H1 (cell line): ENCODE measurements at regions not wholly inside any gene's neighbourhood (a gene's known extent, or its start where the extent isn't known, plus 50 kb on each side); places are given as distances from the start of the nearest gene placed in this dataset.

Experiments
- CTCF ChIA-PET: fragments of 300-600 bp; sonication (Branson Sonifier 250); formaldehyde crosslinking; loops from one replicate; lab custom pipeline; 2021; ENCODE audit not compliant: partially characterized antibody; lab: Charles Lee
- POLR2A ChIA-PET: fragments of 300-600 bp; sonication (Branson Sonifier 250); formaldehyde crosslinking; loops from one replicate; lab custom pipeline; 2021; ENCODE audit warnings: inconsistent platforms; ENCODE audit not compliant: partially characterized antibody; lab: Charles Lee
- DNase-seq, 2 experiments: peaks; one replicate each; pipeline versions ENCODE4 v3.0.0 to v3.0.0-alpha.2; 2010 to 2022; ENCODE audit warnings: low spot score in 2 of 2, low read depth in 1 of 2, mixed read lengths in 1 of 2
- FAIRE-seq: peaks from 2 replicates; lab custom pipeline; 2011; peaks lifted over from hg19 to GRCh38; lab: Jason Lieb, UNC
- H2AFZ ChIP-seq: 2 replicates; pipeline ENCODE4 v1.8.1; 2012; ENCODE audit warnings: low read length, inconsistent platforms
- H2AK5ac ChIP-seq: 2 replicates; pipeline ENCODE4 v1.6.1; 2013; ENCODE audit warnings: low read depth, low read length
- H2BK120ac ChIP-seq: replicated peaks from 2 replicates; pipeline ENCODE3; 2013; ENCODE audit warnings: low read depth, low read length, inconsistent platforms
- H2BK12ac ChIP-seq: 2 replicates; pipeline ENCODE4 v1.6.1; 2013; ENCODE audit warnings: low read depth, low read length
- H2BK15ac ChIP-seq: 2 replicates; pipeline ENCODE4 v1.6.1; 2013; ENCODE audit warnings: low read length
- H2BK20ac ChIP-seq: 2 replicates; pipeline ENCODE4 v1.6.1; 2013; ENCODE audit warnings: low read length
- H2BK5ac ChIP-seq: 2 replicates; pipeline ENCODE4 v1.6.1; 2013; ENCODE audit warnings: low read depth, low read length
- H3K14ac ChIP-seq: 2 replicates; pipeline ENCODE4 v1.6.1; 2013; ENCODE audit warnings: inconsistent platforms; ENCODE audit not compliant: insufficient read length
- H3K18ac ChIP-seq: 2 replicates; pipeline ENCODE4 v1.6.1; 2013; ENCODE audit warnings: low read length; ENCODE audit errors: extremely low read depth
- H3K23ac ChIP-seq: 2 replicates; pipeline ENCODE4 v1.6.1; 2013; ENCODE audit warnings: inconsistent platforms; ENCODE audit not compliant: insufficient read length
- H3K23me2 ChIP-seq: 2 replicates; pipeline ENCODE4 v1.6.1; 2013; ENCODE audit warnings: low read depth, low read length
- H3K27ac ChIP-seq: 2 replicates; pipeline ENCODE4 v1.6.1; 2011; ENCODE audit warnings: low read depth, low read length, inconsistent platforms
- H3K27me3 ChIP-seq, 4 experiments: replicated peaks in 1 of 4; 1 replicate in 1 of 4; 2 replicates in 3 of 4; pipeline versions ENCODE4 v1.6.1 to v1.8.1; 2011 to 2013; ENCODE audit warnings: low read length in 3 of 4, mild to moderate bottlenecking in 3 of 4, inconsistent platforms in 2 of 4, mixed read lengths in 2 of 4, moderate library complexity in 1 of 4; ENCODE audit not compliant: control insufficient read depth in 3 of 4, insufficient read depth in 3 of 4; ENCODE audit errors: extremely low read depth in 1 of 4
- H3K36me3 ChIP-seq, 4 experiments: 2 replicates each; pipeline versions ENCODE4 v1.6.1 to v1.8.1; 2011 to 2013; ENCODE audit warnings: mild to moderate bottlenecking in 4 of 4, low read length in 3 of 4, moderate library complexity in 2 of 4, control low read depth in 1 of 4, inconsistent platforms in 1 of 4; ENCODE audit not compliant: insufficient read depth in 4 of 4, control insufficient read depth in 2 of 4
- H3K4ac ChIP-seq: replicated peaks from 2 replicates; pipeline ENCODE3; 2013; ENCODE audit warnings: low read length, low read depth, mixed read lengths, inconsistent platforms; ENCODE audit not compliant: insufficient read length
- H3K4me1 ChIP-seq, 4 experiments: replicated peaks in 1 of 4; 1 replicate in 1 of 4; 2 replicates in 3 of 4; pipeline versions ENCODE4 v1.6.1 to v1.8.1; 2011 to 2013; ENCODE audit warnings: low read length in 3 of 4, inconsistent platforms in 2 of 4, mixed read lengths in 1 of 4; ENCODE audit not compliant: insufficient read depth in 4 of 4, control insufficient read depth in 3 of 4
- H3K4me2 ChIP-seq, 2 experiments: 2 replicates each; pipeline versions ENCODE4 v1.6.1 to v1.8.1; 2011 to 2013; ENCODE audit warnings: low read depth in 2 of 2, low read length in 2 of 2, control low read depth in 1 of 2, inconsistent platforms in 1 of 2, mild to moderate bottlenecking in 1 of 2; ENCODE audit not compliant: insufficient read depth in 1 of 2
- H3K4me3 ChIP-seq, 4 experiments: fragments of 200-600, 300-600 bp in 1 of 4; sonication (generic), shearing (Covaris generic), sonication (Bioruptor Twin) in 1 of 4; 2 replicates each; pipeline versions ENCODE4 v1.5.1 to v1.8.1; 2011 to 2016; ENCODE audit warnings: low read length in 4 of 4, low read depth in 3 of 4, control low read depth in 2 of 4, inconsistent platforms in 2 of 4, mild to moderate bottlenecking in 2 of 4, mixed read lengths in 1 of 4, moderate library complexity in 1 of 4; ENCODE audit not compliant: insufficient read depth in 2 of 4; ENCODE audit errors: extremely low read depth in 1 of 4
- H3K56ac ChIP-seq: replicated peaks from 2 replicates; pipeline ENCODE3; 2013; ENCODE audit warnings: low read depth, mild to moderate bottlenecking, mixed read lengths, low read length, inconsistent platforms; ENCODE audit not compliant: insufficient read length
- H3K79me1 ChIP-seq: 2 replicates; pipeline ENCODE4 v1.6.1; 2013; ENCODE audit warnings: low read depth, low read length, control low read depth
- H3K79me2 ChIP-seq, 2 experiments: 2 replicates each; pipeline versions ENCODE4 v1.6.1 to v1.8.1; 2012 to 2013; ENCODE audit warnings: low read length in 2 of 2, mild to moderate bottlenecking in 2 of 2, inconsistent platforms in 1 of 2; ENCODE audit not compliant: insufficient read depth in 2 of 2, control insufficient read depth in 1 of 2
- H3K9ac ChIP-seq, 4 experiments: replicated peaks in 1 of 4; 1 replicate in 1 of 4; 2 replicates in 3 of 4; pipeline versions ENCODE4 v1.6.1 to v1.8.1; 2011 to 2013; ENCODE audit warnings: low read depth in 3 of 4, low read length in 3 of 4, control low read depth in 2 of 4, mild to moderate bottlenecking in 2 of 4, moderate library complexity in 2 of 4, inconsistent platforms in 1 of 4; ENCODE audit errors: extremely low read depth in 1 of 4
- H3K9me3 ChIP-seq, 2 experiments: 2 replicates each; pipeline versions ENCODE4 v1.6.1 to v1.8.1; 2012 to 2013; ENCODE audit warnings: mild to moderate bottlenecking in 2 of 2, moderate library complexity in 2 of 2, control low read depth in 1 of 2, inconsistent platforms in 1 of 2, low read depth in 1 of 2, low read length in 1 of 2, mixed read lengths in 1 of 2; ENCODE audit not compliant: insufficient read depth in 2 of 2
- H4K20me1 ChIP-seq, 2 experiments: replicated peaks in 1 of 2; 2 replicates each; pipeline versions ENCODE3 to v1.8.1; 2011 to 2013; ENCODE audit warnings: inconsistent platforms in 2 of 2, low read length in 2 of 2, mild to moderate bottlenecking in 1 of 2; ENCODE audit not compliant: insufficient read depth in 2 of 2, control insufficient read depth in 1 of 2
- H4K5ac ChIP-seq: 2 replicates; pipeline ENCODE4 v1.6.1; 2013; ENCODE audit warnings: low read length, low read depth, mixed read lengths, inconsistent platforms; ENCODE audit not compliant: insufficient read length
- H4K8ac ChIP-seq: 2 replicates; pipeline ENCODE4 v1.8.0; 2013; ENCODE audit warnings: mild to moderate bottlenecking, moderate library complexity, low read length, inconsistent platforms; ENCODE audit not compliant: insufficient read depth; ENCODE audit errors: extremely low read depth
- H4K91ac ChIP-seq: replicated peaks from 2 replicates; pipeline ENCODE3; 2013; ENCODE audit warnings: low read length, mixed read lengths, inconsistent platforms; ENCODE audit not compliant: insufficient read length
- BCL11A ChIP-seq, 2 experiments: IDR thresholded peaks; one replicate each; pipeline ENCODE4 v1.6.1; 2011; ENCODE audit warnings: low read depth in 2 of 2, low read length in 2 of 2, mild to moderate bottlenecking in 2 of 2
- EP300 ChIP-seq, 2 experiments: IDR thresholded peaks; 1 replicate in 1 of 2; 2 replicates in 1 of 2; pipeline ENCODE4 v1.6.1; 2011 to 2012; ENCODE audit warnings: low read depth in 2 of 2, low read length in 2 of 2, mild to moderate bottlenecking in 2 of 2, borderline replicate concordance in 1 of 2, inconsistent platforms in 1 of 2, moderate library complexity in 1 of 2
- EZH2 ChIP-seq: fragments of 200-600 bp; sonication (generic); IDR thresholded peaks from 2 replicates; pipeline ENCODE4 v1.7.1; 2012; ENCODE audit warnings: low read depth, mild to moderate bottlenecking, moderate library complexity, low read length, inconsistent platforms; ENCODE audit not compliant: severe bottlenecking
- RXRA ChIP-seq: IDR thresholded peaks from 2 replicates; pipeline ENCODE4 v1.6.1; 2011; ENCODE audit warnings: low read depth, mild to moderate bottlenecking, low read length, moderate library complexity; ENCODE audit not compliant: insufficient read depth
- SP2 ChIP-seq: IDR thresholded peaks from 2 replicates; pipeline ENCODE4 v1.6.1; 2012; ENCODE audit warnings: mild to moderate bottlenecking, low read length, inconsistent platforms
- TEAD4 ChIP-seq: IDR thresholded peaks from 2 replicates; pipeline ENCODE4 v1.6.1; 2012; ENCODE audit warnings: low read depth, low read length, inconsistent platforms, mixed read lengths
- WGBS, 2 experiments: shearing (Covaris generic) in 1 of 2; methylation state at CpG; one replicate each; pipeline versions ENCODE4 v1.1.6 to v1.1.7; 2013 to 2015; ENCODE audit warnings: low lambda C conversion rate in 2 of 2, mixed read lengths in 2 of 2, inconsistent platforms in 1 of 2, low coverage in 1 of 2, missing lambda C conversion rate in 1 of 2; ENCODE audit not compliant: insufficient replicate concordance in 2 of 2, insufficient coverage in 1 of 2, insufficient read length in 1 of 2; ENCODE audit errors: extremely low coverage in 1 of 2, missing lambda C conversion rate in 1 of 2; 5-methylcytosine and 5-hydroxymethylcytosine counted together

- no peak overlapping the region for H2BK20ac ChIP-seq
- H3K9ac ChIP-seq, result no peak overlapping the region
- H3K4me3 ChIP-seq, result no peak overlapping the region
- no peaks in the 10 kb centered on the region for H3K36me3 ChIP-seq
- DNase-seq, result no peak
- no peaks in the 10 kb centered on the region for H3K9me3 ChIP-seq
- no peak overlapping the region for H3K56ac ChIP-seq
- H4K20me1 ChIP-seq, result no peaks in the 10 kb centered on the region
- FAIRE-seq, result no peak
- H3K79me2 ChIP-seq, result no peaks in the 10 kb centered on the region
- no peak overlapping the region for H4K91ac ChIP-seq
- ChIA-PET POLR2A (no interaction called here), CTCF (no interaction called here)
- WGBS, 2 experiments, result 85% methylated on average over 4 of the region's 4 CpGs; no CpG with 5 or more reads in 1 of the 2 experiments
- H3K27ac ChIP-seq, result no peak overlapping the region
- H2BK120ac ChIP-seq, result no peak overlapping the region
- H4K5ac ChIP-seq, result no peak overlapping the region
- H3K4me1 ChIP-seq, result no peaks in the 10 kb centered on the region
- H2BK12ac ChIP-seq, result no peak overlapping the region
- no peak overlapping the region for H3K4ac ChIP-seq
- no peaks in the 10 kb centered on the region for H3K79me1 ChIP-seq
- H2AFZ ChIP-seq, result no peak overlapping the region
- H3K23me2 ChIP-seq, result no peaks in the 10 kb centered on the region
- H2BK15ac ChIP-seq, result no peak overlapping the region
- no peak overlapping the region for H3K14ac ChIP-seq
- H3K27me3 ChIP-seq, result no peaks in the 10 kb centered on the region
- H4K8ac ChIP-seq, result no peak overlapping the region
- no peak overlapping the region for H3K18ac ChIP-seq
- no peak overlapping the region for H2BK5ac ChIP-seq
- no peak overlapping the region for H3K23ac ChIP-seq
- H3K4me2 ChIP-seq, result no peak overlapping the region
- no peak overlapping the region for H2AK5ac ChIP-seq
- no peak for TF ChIP-seq BCL11A (IDR thresholded peaks at IDR 0.05; ENCODE audit: low read depth in 2 of 2, low read length in 2 of 2)
- TF ChIP-seq TEAD4, result no peak
- no peak for TF ChIP-seq EZH2
- no peak for TF ChIP-seq SP2
- TF ChIP-seq EP300 (IDR thresholded peaks at IDR 0.05; ENCODE audit: borderline replicate concordance in 1 of 2, low read depth in 2 of 2, low read length in 2 of 2), result no peak
- no peak for TF ChIP-seq RXRA
These were observed 107.5 kb upstream of the FAR2 start for GRCh38 chr12:29041621-29042020.
